Neuron (in vitro differentiated cells): ENCODE measurements at regions not wholly inside any gene's neighbourhood (a gene's known extent, or its start where the extent isn't known, plus 50 kb on each side); places are given as distances from the start of the nearest gene placed in this dataset.
"Not testable (repeated sequence)": the region's sequence is repeated elsewhere in the genome, so short reads cannot be mapped to it uniquely, and the experiment has no call there.

Experiments used
- H2AFZ ChIP-seq: one replicate; pipeline ENCODE4 v1.6.1; 2013; ENCODE audit warnings: low read depth, mild to moderate bottlenecking, inconsistent platforms, low read length, moderate library complexity
- H3K27me3 ChIP-seq: one replicate; pipeline ENCODE4 v1.6.1; 2013; ENCODE audit warnings: low read length; ENCODE audit not compliant: insufficient read depth
- H3K36me3 ChIP-seq: one replicate; pipeline ENCODE4 v1.6.1; 2013; ENCODE audit warnings: low read length; ENCODE audit not compliant: insufficient read depth
- H3K4me1 ChIP-seq: one replicate; pipeline ENCODE4 v1.6.1; 2013; ENCODE audit warnings: low read length; ENCODE audit not compliant: insufficient read depth
- H3K4me3 ChIP-seq: 2 replicates; pipeline ENCODE4 v1.5.1; 2013; ENCODE audit warnings: mild to moderate bottlenecking, low read length, moderate library complexity
- H3K9me3 ChIP-seq: one replicate; pipeline ENCODE4 v1.6.1; 2013; ENCODE audit warnings: low read length

GRCh38 chr3:128546646-128547045 is 53.6 kb upstream of the GATA2 start:
- no peaks in the 10 kb centered on the region for H3K9me3 ChIP-seq
- H3K4me1 ChIP-seq: peaks cover 5% of the 10 kb centered on the region
- no peak overlapping the region for H3K4me3 ChIP-seq
- H2AFZ ChIP-seq: no peak overlapping the region
- no peaks in the 10 kb centered on the region for H3K27me3 ChIP-seq
- H3K36me3 ChIP-seq: no peaks in the 10 kb centered on the region

- no peak overlapping the region for H2AFZ ChIP-seq
- no peaks in the 10 kb centered on the region for H3K36me3 ChIP-seq
- H3K4me1 ChIP-seq: peaks cover 5% of the 10 kb centered on the region
- H3K9me3 ChIP-seq: peaks cover 3% of the 10 kb centered on the region
- no peak overlapping the region for H3K4me3 ChIP-seq
- H3K27me3 ChIP-seq: no peaks in the 10 kb centered on the region
Measured at GRCh38 chr3:128545120-128545752, 52.2 kb upstream of the GATA2 start.

GRCh38 chr3:128544190-128544589 is 51.2 kb upstream of the GATA2 start:
- Histone ChIP-seq H2AFZ (no peak overlapping the region), H3K27me3 (no peaks in the 10 kb centered on the region), H3K4me1 (peaks cover 2% of the 10 kb centered on the region), H3K36me3 (no peaks in the 10 kb centered on the region), H3K9me3 (peaks cover 3% of the 10 kb centered on the region), H3K4me3 (no peak overlapping the region)

GRCh38 chr3:128543570-128544174 is 50.7 kb upstream of the GATA2 start:
- H3K4me3 ChIP-seq, H2AFZ ChIP-seq, H3K27me3 ChIP-seq, H3K36me3 ChIP-seq, H3K9me3 ChIP-seq, H3K4me1 ChIP-seq: not testable (repeated sequence)
